ENCODE measurements at regions not wholly inside any gene's neighbourhood (a gene's known extent, or its start where the extent isn't known, plus 50 kb on each side); places are given as distances from the start of the nearest gene placed in this dataset.

- Histone ChIP-seq H3K27me3 (ENCODE audit: insufficient read depth, low read depth) (no peaks in the 10 kb centered on the region), H3K4me3 (IDR thresholded peaks at IDR 0.05; ENCODE audit: insufficient read depth, low read depth, low read length) (no peak overlapping the region), H3K36me3 (ENCODE audit: insufficient read depth) (no peaks in the 10 kb centered on the region), H2AFZ (ENCODE audit: low read depth) (no peak overlapping the region), H3K9ac (no peak overlapping the region), H4K20me1 (ENCODE audit: insufficient read depth) (no peaks in the 10 kb centered on the region), H3K4me2 (no peak overlapping the region), H3K27ac (no peak overlapping the region), H3K79me2 (ENCODE audit: insufficient read depth, low read depth) (no peaks in the 10 kb centered on the region), H3K4me1 (ENCODE audit: low read depth, poor library complexity, severe bottlenecking) (no peaks in the 10 kb centered on the region)
- TF ChIP-seq CTCF (conservative IDR thresholded peaks at IDR 0.05; ENCODE audit: low read depth, low read length): no peak
Observed at GRCh38 chr2:19843992-19844515, 57.7 kb downstream of the TTC32 start.

GRCh38 chr2:19841918-19842693 is 59.7 kb downstream of the TTC32 start:
- no peak overlapping the region for H3K9ac ChIP-seq
- TF ChIP-seq CTCF (conservative IDR thresholded peaks at IDR 0.05; ENCODE audit: low read depth, low read length): no peak
- no peak overlapping the region for H2AFZ ChIP-seq (ENCODE audit: low read depth)
- H3K36me3 ChIP-seq (ENCODE audit: insufficient read depth): no peaks in the 10 kb centered on the region
- H3K27me3 ChIP-seq (ENCODE audit: insufficient read depth, low read depth): no peaks in the 10 kb centered on the region
- no peak overlapping the region for H3K27ac ChIP-seq
- no peak overlapping the region for H3K4me3 ChIP-seq (IDR thresholded peaks at IDR 0.05; ENCODE audit: insufficient read depth, low read depth, low read length)
- H3K4me2 ChIP-seq: no peak overlapping the region
- H3K4me1 ChIP-seq (ENCODE audit: low read depth, poor library complexity, severe bottlenecking): no peaks in the 10 kb centered on the region
- no peaks in the 10 kb centered on the region for H4K20me1 ChIP-seq (ENCODE audit: insufficient read depth)
- no peaks in the 10 kb centered on the region for H3K79me2 ChIP-seq (ENCODE audit: insufficient read depth, low read depth)

GRCh38 chr2:19839438-19839837 is 62.3 kb downstream of the TTC32 start:
- H3K27me3 ChIP-seq (ENCODE audit: insufficient read depth, low read depth): no peaks in the 10 kb centered on the region
- H3K79me2 ChIP-seq (ENCODE audit: insufficient read depth, low read depth): no peaks in the 10 kb centered on the region
- no peaks in the 10 kb centered on the region for H4K20me1 ChIP-seq (ENCODE audit: insufficient read depth)
- no peak overlapping the region for H3K27ac ChIP-seq
- H3K36me3 ChIP-seq (ENCODE audit: insufficient read depth): no peaks in the 10 kb centered on the region
- no peaks in the 10 kb centered on the region for H3K4me1 ChIP-seq (ENCODE audit: low read depth, poor library complexity, severe bottlenecking)
- no peak overlapping the region for H2AFZ ChIP-seq (ENCODE audit: low read depth)
- TF ChIP-seq CTCF (conservative IDR thresholded peaks at IDR 0.05; ENCODE audit: low read depth, low read length): no peak
- H3K4me3 ChIP-seq (IDR thresholded peaks at IDR 0.05; ENCODE audit: insufficient read depth, low read depth, low read length): no peak overlapping the region
- H3K4me2 ChIP-seq: no peak overlapping the region
- no peak overlapping the region for H3K9ac ChIP-seq

GRCh38 chr2:19838616-19839015 is 63.2 kb downstream of the TTC32 start:
- no peaks in the 10 kb centered on the region for H3K4me1 ChIP-seq (ENCODE audit: low read depth, poor library complexity, severe bottlenecking)
- H3K4me2 ChIP-seq: no peak overlapping the region
- H2AFZ ChIP-seq (ENCODE audit: low read depth): no peak overlapping the region
- TF ChIP-seq CTCF (conservative IDR thresholded peaks at IDR 0.05; ENCODE audit: low read depth, low read length): no peak
- H3K4me3 ChIP-seq (IDR thresholded peaks at IDR 0.05; ENCODE audit: insufficient read depth, low read depth, low read length): no peak overlapping the region
- H3K27me3 ChIP-seq (ENCODE audit: insufficient read depth, low read depth): no peaks in the 10 kb centered on the region
- no peak overlapping the region for H3K9ac ChIP-seq
- no peaks in the 10 kb centered on the region for H3K36me3 ChIP-seq (ENCODE audit: insufficient read depth)
- H3K79me2 ChIP-seq (ENCODE audit: insufficient read depth, low read depth): no peaks in the 10 kb centered on the region
- no peaks in the 10 kb centered on the region for H4K20me1 ChIP-seq (ENCODE audit: insufficient read depth)
- H3K27ac ChIP-seq: no peak overlapping the region

All from KMS-11 (cell line).